HUES48 (cell line): ENCODE measurements at regions not wholly inside any gene's neighbourhood (a gene's known extent, or its start where the extent isn't known, plus 50 kb on each side); places are given as distances from the start of the nearest gene placed in this dataset.
A peak's percentile ranks its signal among the peaks of the same experiment; 100 is the strongest.

Experiments
- H3K27ac ChIP-seq: one replicate; pipeline ENCODE4 v1.7.0; 2013; ENCODE audit warnings: low read depth, low read length, inconsistent platforms
- H3K27me3 ChIP-seq: 2 replicates; pipeline ENCODE4 v1.6.1; 2013; ENCODE audit warnings: mild to moderate bottlenecking, low read length; ENCODE audit not compliant: control insufficient read depth, insufficient read depth
- H3K36me3 ChIP-seq: 2 replicates; pipeline ENCODE4 v1.6.1; 2013; ENCODE audit warnings: low read length; ENCODE audit not compliant: control insufficient read depth, insufficient read depth
- H3K4me1 ChIP-seq: 2 replicates; pipeline ENCODE4 v1.6.1; 2013; ENCODE audit warnings: mild to moderate bottlenecking, low read length; ENCODE audit not compliant: control insufficient read depth, insufficient read depth
- H3K4me3 ChIP-seq: 2 replicates; pipeline ENCODE4 v1.5.1; 2013; ENCODE audit warnings: mild to moderate bottlenecking, low read depth, low read length
- H3K9ac ChIP-seq: 2 replicates; pipeline ENCODE4 v1.6.1; 2013; ENCODE audit warnings: mild to moderate bottlenecking, low read depth, low read length, moderate library complexity
- H3K9me3 ChIP-seq: 2 replicates; pipeline ENCODE4 v1.6.1; 2013; ENCODE audit warnings: low read length; ENCODE audit not compliant: control insufficient read depth, insufficient read depth

DNA sequence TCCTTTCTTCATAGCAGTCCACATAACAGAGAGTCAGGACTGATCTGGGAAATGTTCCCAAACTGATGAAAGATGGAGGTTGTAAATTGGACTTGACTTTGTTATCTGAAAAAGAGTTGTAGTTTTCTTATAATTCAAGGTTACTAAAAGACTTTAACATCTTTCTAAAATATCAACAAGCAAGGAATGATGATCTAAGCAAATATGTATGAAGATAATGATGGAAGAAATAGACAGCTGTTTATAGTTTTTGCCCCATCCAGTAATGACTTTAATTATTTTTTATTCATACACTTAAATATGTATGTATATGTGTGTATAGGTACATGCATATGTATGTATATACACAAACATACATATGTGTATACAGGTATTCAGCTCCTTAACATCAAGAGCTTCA, 411.1 kb upstream of the SPOCK3 start:
- H3K9ac ChIP-seq, result no peak overlapping the region
- no peak overlapping the region for H3K4me3 ChIP-seq
- no peaks in the 10 kb centered on the region for H3K27me3 ChIP-seq
- H3K27ac ChIP-seq, result no peak overlapping the region
- H3K36me3 ChIP-seq, result no peaks in the 10 kb centered on the region
- no peaks in the 10 kb centered on the region for H3K4me1 ChIP-seq
- no peaks in the 10 kb centered on the region for H3K9me3 ChIP-seq

- H3K4me3 ChIP-seq, result no peak overlapping the region
- H3K9ac ChIP-seq, result no peak overlapping the region
- no peaks in the 10 kb centered on the region for H3K27me3 ChIP-seq
- no peak overlapping the region for H3K27ac ChIP-seq
- no peaks in the 10 kb centered on the region for H3K36me3 ChIP-seq
- peaks cover 9% of the 10 kb centered on the region for H3K9me3 ChIP-seq
- H3K4me1 ChIP-seq, result no peaks in the 10 kb centered on the region
These were observed 418.0 kb upstream of the SPOCK3 start for GRCh38 chr4:167652267-167652666.

DNA sequence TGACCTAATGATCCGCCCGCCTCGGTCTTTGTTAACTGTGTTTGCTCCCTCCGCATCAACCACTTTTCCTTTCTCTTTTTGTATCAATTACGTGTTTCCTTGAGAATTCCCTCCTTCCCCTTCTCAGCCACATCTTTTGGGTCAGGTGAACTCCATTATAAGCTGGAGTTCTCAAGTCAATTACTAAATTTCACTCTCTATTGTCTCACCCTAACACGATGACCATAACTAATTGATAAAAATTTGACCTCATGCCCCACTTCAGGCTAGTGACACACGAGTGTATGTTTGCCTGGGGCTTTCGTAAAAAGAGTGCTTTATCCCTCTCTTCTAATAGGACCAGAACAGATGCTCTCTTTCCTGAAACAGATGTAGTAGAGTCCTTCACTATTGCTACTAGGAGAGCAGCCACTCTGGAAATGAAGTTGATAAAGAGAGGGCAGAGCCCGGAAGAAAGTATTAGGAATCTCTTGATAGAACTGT, 403.6 kb upstream of the ANXA10 start:
- H3K9me3 ChIP-seq, result no peaks in the 10 kb centered on the region
- no peaks in the 10 kb centered on the region for H3K36me3 ChIP-seq
- no peaks in the 10 kb centered on the region for H3K4me1 ChIP-seq
- no peak overlapping the region for H3K9ac ChIP-seq
- H3K4me3 ChIP-seq, result peak overlapping the region; percentile 51
- no peak overlapping the region for H3K27ac ChIP-seq
- H3K27me3 ChIP-seq, result no peaks in the 10 kb centered on the region

GRCh38 chr4:167702391-167702790, 389.9 kb upstream of the ANXA10 start:
- H3K9ac ChIP-seq, result no peak overlapping the region
- no peaks in the 10 kb centered on the region for H3K9me3 ChIP-seq
- no peak overlapping the region for H3K27ac ChIP-seq
- H3K36me3 ChIP-seq, result no peaks in the 10 kb centered on the region
- H3K4me3 ChIP-seq, result no peak overlapping the region
- no peaks in the 10 kb centered on the region for H3K27me3 ChIP-seq
- no peaks in the 10 kb centered on the region for H3K4me1 ChIP-seq

- no peak overlapping the region for H3K27ac ChIP-seq
- H3K9me3 ChIP-seq, result no peaks in the 10 kb centered on the region
- H3K27me3 ChIP-seq, result no peaks in the 10 kb centered on the region
- no peaks in the 10 kb centered on the region for H3K4me1 ChIP-seq
- H3K36me3 ChIP-seq, result no peaks in the 10 kb centered on the region
- H3K9ac ChIP-seq, result no peak overlapping the region
- no peak overlapping the region for H3K4me3 ChIP-seq
These were observed 380.8 kb upstream of the ANXA10 start for GRCh38 chr4:167711517-167711916.

- no peaks in the 10 kb centered on the region for H3K4me1 ChIP-seq
- no peaks in the 10 kb centered on the region for H3K9me3 ChIP-seq
- H3K36me3 ChIP-seq, result no peaks in the 10 kb centered on the region
- no peak overlapping the region for H3K4me3 ChIP-seq
- no peak overlapping the region for H3K9ac ChIP-seq
- H3K27me3 ChIP-seq, result no peaks in the 10 kb centered on the region
- no peak overlapping the region for H3K27ac ChIP-seq
These were observed 378.6 kb upstream of the ANXA10 start for GRCh38 chr4:167713756-167714155.

GRCh38 chr4:167715176-167715575, 377.2 kb upstream of the ANXA10 start:
- no peak overlapping the region for H3K4me3 ChIP-seq
- H3K36me3 ChIP-seq, result no peaks in the 10 kb centered on the region
- H3K27ac ChIP-seq, result no peak overlapping the region
- H3K9me3 ChIP-seq, result no peaks in the 10 kb centered on the region
- no peaks in the 10 kb centered on the region for H3K4me1 ChIP-seq
- no peaks in the 10 kb centered on the region for H3K27me3 ChIP-seq
- H3K9ac ChIP-seq, result no peak overlapping the region

DNA sequence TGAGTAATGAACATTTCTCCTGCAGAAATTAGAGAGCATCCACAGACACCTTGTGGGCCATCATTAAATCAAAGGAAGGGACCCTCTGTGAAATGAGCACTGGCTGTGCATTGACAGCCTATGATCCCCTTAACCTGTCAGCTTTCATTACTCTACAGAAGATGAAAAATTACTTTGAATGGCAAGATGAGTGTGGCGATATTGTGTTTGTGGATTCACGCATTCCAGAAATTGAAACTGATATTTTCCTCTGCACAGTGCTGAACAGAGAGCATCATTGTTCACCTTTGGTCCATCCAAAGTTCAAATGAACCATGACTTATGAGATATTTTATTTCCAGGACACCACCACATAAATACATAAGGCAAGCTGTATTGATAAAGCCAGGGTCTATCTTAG, 374.8 kb upstream of the ANXA10 start:
- Histone ChIP-seq H3K27ac (no peak overlapping the region), H3K4me3 (no peak overlapping the region), H3K4me1 (no peaks in the 10 kb centered on the region), H3K9me3 (no peaks in the 10 kb centered on the region), H3K9ac (no peak overlapping the region), H3K27me3 (no peaks in the 10 kb centered on the region), H3K36me3 (no peaks in the 10 kb centered on the region)

DNA sequence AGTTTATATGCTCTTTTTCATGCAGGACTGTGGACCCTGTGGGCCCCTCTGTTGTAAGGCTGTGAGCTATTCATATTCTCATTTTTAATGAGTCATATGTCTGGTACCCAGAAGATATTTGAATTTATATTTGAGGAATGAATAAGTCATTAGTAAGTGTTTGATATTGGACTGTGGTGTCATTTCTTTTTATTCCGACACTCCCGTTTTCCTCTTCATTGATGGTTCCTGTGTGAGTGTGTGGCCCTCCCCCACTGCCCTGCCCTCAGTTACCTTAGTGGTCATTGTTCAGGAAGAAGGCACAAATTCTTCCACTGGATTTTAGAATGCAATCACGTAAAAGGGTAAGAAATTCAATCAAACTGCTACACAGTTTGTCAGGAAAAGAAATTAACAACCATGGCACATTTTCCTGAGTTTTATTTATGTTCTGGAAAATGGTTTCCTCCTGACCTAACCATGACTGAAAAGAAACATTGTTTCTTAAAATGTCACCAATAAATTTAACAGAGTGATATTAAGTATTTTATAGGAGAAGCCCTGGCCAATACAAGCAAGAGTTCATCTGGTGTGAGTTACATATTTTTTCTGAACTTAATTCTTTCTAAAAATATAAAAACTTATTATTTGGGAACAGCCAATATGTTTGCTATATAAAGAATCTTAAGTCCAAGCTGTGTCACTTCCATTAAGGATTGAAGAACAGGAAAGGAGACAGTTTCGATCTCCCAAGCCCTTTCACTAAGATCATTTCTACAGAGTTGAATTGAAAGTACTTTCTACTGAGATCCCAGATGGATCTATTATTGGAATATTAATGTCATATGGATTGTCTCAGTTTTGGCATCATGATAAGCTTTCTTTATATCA, 370.5 kb upstream of the ANXA10 start:
- H3K9ac ChIP-seq, result no peak overlapping the region
- H3K27ac ChIP-seq, result no peak overlapping the region
- no peaks in the 10 kb centered on the region for H3K27me3 ChIP-seq
- H3K4me3 ChIP-seq, result no peak overlapping the region
- H3K36me3 ChIP-seq, result no peaks in the 10 kb centered on the region
- no peaks in the 10 kb centered on the region for H3K4me1 ChIP-seq
- H3K9me3 ChIP-seq, result no peaks in the 10 kb centered on the region

DNA sequence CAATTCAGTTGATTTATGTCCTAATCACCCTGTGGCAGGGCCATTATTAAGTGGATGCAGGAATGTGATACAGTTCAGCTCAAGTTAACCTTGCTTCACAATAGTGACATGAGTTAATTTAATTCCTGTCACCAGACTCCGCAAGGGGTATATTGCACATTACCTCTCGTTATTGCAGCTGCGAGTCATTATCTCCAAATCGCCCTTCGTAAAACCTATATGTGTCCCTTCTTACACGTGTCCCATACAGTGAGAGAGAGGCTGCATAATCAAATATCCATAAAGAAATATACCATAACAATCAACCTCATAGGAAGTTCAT, 369.9 kb upstream of the ANXA10 start:
- H3K4me1 ChIP-seq, result no peaks in the 10 kb centered on the region
- no peak overlapping the region for H3K27ac ChIP-seq
- H3K4me3 ChIP-seq, result no peak overlapping the region
- H3K36me3 ChIP-seq, result no peaks in the 10 kb centered on the region
- H3K9me3 ChIP-seq, result no peaks in the 10 kb centered on the region
- H3K9ac ChIP-seq, result no peak overlapping the region
- no peaks in the 10 kb centered on the region for H3K27me3 ChIP-seq

- Histone ChIP-seq H3K4me3 (no peak overlapping the region), H3K36me3 (no peaks in the 10 kb centered on the region), H3K9ac (no peak overlapping the region), H3K27ac (no peak overlapping the region), H3K9me3 (peaks cover 15% of the 10 kb centered on the region), H3K4me1 (no peaks in the 10 kb centered on the region), H3K27me3 (no peaks in the 10 kb centered on the region)
These were observed 367.4 kb upstream of the ANXA10 start for GRCh38 chr4:167724941-167725340.
